Astrocyte of the spinal cord (primary cell): ENCODE measurements at regions not wholly inside any gene's neighbourhood (a gene's known extent, or its start where the extent isn't known, plus 50 kb on each side); places are given as distances from the start of the nearest gene placed in this dataset.
"Not testable (repeated sequence)": the region's sequence is repeated elsewhere in the genome, so short reads cannot be mapped to it uniquely, and the experiment has no call there.

Source experiments
- DNase-seq: peaks from one replicate; pipeline ENCODE4 v3.0.0; 2011; ENCODE audit warnings: low read depth, low spot score
- H3K4me3 ChIP-seq: 2 replicates; pipeline ENCODE4 v1.5.1; 2011; ENCODE audit warnings: low read depth, mild to moderate bottlenecking, low read length, moderate library complexity
- in situ Hi-C: cut with HindIII; loops from 2 replicates; pipeline ENCODE4 v1.10.0; 2017; ENCODE audit warnings: low sequenced_read_pairs
- TF ChIP-seq, protein P1 (sequence below): IDR thresholded peaks from 2 replicates; pipeline ENCODE4 v1.5.1; 2012; ENCODE audit warnings: low read depth, mild to moderate bottlenecking, low read length, inconsistent platforms

DNA sequence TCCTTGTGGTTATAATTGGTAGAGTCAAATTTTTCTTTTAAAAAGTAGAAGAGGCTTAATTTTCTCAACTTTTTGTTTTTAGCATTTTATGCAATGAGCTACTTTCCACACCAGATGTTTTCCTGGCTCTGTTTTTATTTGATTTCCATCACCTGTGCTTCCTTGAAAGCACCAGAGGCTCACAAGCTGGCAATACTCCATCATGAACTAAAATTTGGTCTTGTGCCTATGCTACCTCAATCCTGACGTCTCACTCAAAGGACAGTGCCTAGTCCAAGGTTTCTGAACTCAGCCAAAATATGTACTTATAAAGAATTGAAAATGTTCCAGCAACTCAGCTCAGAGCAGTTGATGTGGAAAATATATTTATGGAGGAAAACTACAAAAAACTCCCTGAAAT lies 914.0 kb upstream of the PRKX start:
- no peak overlapping the region for H3K4me3 ChIP-seq
- in situ Hi-C loops = no loop called here
- DNase-seq = no peak
- TF ChIP-seq, protein P1, sequence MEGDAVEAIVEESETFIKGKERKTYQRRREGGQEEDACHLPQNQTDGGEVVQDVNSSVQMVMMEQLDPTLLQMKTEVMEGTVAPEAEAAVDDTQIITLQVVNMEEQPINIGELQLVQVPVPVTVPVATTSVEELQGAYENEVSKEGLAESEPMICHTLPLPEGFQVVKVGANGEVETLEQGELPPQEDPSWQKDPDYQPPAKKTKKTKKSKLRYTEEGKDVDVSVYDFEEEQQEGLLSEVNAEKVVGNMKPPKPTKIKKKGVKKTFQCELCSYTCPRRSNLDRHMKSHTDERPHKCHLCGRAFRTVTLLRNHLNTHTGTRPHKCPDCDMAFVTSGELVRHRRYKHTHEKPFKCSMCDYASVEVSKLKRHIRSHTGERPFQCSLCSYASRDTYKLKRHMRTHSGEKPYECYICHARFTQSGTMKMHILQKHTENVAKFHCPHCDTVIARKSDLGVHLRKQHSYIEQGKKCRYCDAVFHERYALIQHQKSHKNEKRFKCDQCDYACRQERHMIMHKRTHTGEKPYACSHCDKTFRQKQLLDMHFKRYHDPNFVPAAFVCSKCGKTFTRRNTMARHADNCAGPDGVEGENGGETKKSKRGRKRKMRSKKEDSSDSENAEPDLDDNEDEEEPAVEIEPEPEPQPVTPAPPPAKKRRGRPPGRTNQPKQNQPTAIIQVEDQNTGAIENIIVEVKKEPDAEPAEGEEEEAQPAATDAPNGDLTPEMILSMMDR = no peak

DNA sequence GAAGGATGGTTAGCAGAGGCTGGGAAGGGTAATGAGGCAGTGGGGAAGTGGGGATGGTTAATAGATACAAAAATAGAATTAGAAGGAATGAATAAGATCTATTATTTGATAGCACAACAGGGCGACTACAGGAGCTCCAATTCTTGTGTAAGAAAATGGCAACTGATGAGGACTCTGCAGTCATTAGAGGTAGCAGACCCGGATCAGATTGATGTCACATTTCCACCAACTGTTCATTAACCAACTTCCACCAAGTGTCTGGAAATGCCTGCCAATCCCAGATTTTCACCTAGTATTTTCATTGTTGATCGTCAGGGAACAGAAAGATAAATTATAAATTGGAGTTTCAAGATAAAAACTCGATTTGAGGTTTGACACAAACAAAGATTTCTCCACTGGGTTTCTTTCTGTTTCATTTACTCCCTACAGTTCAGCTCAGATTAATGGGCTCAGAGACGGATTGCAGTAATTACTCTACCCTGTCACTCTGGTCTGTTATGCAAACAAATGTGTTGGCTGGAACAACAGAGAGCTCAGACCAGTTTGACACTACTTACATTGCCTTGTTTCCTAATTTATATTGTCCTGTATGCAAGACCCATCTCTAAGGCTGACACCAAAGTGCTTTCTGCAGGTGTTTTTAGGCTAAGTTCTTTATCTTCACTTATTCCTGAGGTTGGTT lies 909.2 kb upstream of the PRKX start:
- no peak overlapping the region for H3K4me3 ChIP-seq
- DNase-seq = no peak
- TF ChIP-seq, protein P1 = no peak
- in situ Hi-C loops = no loop called here

DNA sequence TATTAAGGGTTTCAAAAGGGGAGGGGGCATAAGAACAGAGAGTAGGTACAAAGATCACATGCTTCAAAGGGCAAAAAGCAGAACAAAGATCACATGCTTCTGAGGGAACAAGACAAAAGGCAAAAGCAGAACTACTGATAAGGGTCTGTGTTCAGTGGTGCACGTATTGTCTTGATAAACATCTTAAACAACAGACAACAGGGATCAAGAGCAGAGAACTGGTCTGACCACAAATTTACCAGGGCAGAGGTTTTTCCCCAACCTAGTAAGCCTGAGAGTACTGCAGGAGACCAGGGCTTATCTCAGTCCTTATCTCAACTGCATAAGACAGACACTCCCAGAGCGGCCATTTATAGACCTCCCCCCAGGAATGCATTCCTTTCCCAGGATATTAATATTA lies 900.2 kb upstream of the PRKX start:
- H3K4me3 ChIP-seq, in situ Hi-C loops, DNase-seq: not testable (repeated sequence)

DNA sequence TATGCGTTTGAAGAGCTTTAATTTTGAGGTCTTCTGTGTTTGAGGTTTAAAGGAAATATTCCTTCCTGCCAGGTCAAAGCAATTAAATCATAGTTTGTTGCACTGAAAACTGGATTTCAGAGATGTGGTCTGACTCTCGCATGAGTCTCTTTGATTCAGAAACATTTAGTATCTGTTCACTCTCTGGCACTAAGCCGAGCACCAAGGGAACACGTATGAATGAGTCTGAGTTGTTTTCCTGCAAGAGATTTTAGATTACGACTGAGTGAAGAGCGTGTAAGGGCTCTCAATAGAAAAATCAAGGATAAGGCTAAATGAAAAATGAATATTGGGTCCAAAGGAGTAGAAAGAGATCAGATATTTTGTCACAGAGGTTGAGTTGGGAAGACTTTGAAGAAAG lies 875.4 kb upstream of the PRKX start:
- TF ChIP-seq, protein P1 = no peak
- in situ Hi-C loops = no loop called here
- no peak for DNase-seq
- no peak overlapping the region for H3K4me3 ChIP-seq

DNA sequence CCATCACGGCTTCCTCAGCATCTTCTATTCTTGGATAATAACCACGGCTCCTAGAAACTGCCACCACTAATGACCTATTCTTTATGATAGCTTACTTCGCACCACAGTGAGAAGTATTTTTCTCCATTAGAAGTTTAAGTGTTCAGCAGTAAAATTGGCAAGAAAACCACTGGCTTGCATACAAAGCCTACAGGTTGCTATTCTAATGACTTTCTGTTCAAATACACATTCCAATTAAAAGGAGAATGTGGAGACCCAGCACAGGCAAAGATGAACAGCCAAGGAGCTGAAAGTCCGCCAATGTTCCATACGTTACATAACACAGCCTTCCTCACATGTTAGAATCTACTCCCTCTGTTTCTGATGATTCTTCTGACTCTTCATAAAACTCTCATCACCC lies 875.0 kb upstream of the PRKX start:
- no peak overlapping the region for H3K4me3 ChIP-seq
- DNase-seq = no peak
- TF ChIP-seq, protein P1 = no peak
- in situ Hi-C loops = no loop called here

DNA sequence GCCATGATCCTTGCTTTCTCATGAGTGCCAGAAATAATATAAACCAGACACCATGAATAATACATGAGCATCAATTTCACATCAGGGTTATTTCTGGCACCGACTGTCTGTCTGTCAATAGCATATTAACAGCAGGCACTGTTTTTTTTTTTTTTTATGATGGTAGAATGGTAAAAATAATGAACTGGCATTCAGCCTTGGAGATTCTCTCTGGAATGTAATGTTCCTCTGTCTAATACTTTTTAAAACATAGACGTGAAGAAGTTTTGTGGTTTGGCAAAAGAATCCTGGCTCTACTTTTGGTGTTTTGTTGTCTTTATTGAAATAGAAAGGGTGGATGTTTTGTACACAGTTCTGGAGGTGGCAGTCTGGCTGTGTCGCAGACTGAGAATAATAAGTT lies 874.6 kb upstream of the PRKX start:
- TF ChIP-seq, protein P1 = no peak
- in situ Hi-C loops = no loop called here
- no peak overlapping the region for H3K4me3 ChIP-seq
- DNase-seq = no peak

DNA sequence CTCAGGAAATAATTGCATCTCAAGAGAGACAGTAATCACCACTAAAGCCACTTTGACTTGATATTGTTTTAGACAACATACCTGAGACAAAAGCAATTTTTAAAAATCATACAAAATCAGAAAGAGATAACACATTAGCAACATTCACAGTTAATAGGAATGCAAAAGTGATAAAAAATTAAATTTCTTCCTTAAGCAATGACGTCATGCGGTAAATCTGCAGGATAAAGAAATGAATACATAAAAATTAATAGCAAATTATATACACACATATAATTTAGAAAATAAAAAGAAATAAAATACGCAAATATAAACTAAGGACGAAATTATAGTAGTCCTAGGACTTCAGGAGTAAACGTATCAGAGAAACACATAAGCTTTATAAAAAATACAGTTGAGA lies 866.5 kb upstream of the PRKX start:
- no peak overlapping the region for H3K4me3 ChIP-seq
- in situ Hi-C loops = no loop called here
- DNase-seq = no peak
- TF ChIP-seq, protein P1 = no peak
